ENCODE measurements at regions not wholly inside any gene's neighbourhood (a gene's known extent, or its start where the extent isn't known, plus 50 kb on each side); places are given as distances from the start of the nearest gene placed in this dataset.

GRCh38 chr4:83852085-83852451, 316.2 kb downstream of the GPAT3 start:
- TF ChIP-seq CTCF (IDR thresholded peaks at IDR 0.05) (no peak), POLR2A (IDR thresholded peaks at IDR 0.05) (no peak)
